SK-N-SH (cell line): ENCODE measurements at regions not wholly inside any gene's neighbourhood (a gene's known extent, or its start where the extent isn't known, plus 50 kb on each side); places are given as distances from the start of the nearest gene placed in this dataset.
A peak's percentile ranks its signal among the peaks of the same experiment; 100 is the strongest.

Source experiments
- CTCF ChIA-PET: fragments of 300-600, 350-600 bp; formaldehyde crosslinking; extraction: SDS; loops from one replicate; lab custom pipeline; 2021; lab: Yijun Ruan, JAX
- POLR2A ChIA-PET: fragments of 350-600 bp; sonication (Branson Sonifier 250); formaldehyde crosslinking; extraction: SDS; loops from one replicate; lab custom pipeline; 2020; ENCODE audit warnings: antibody characterized with exemption, inconsistent platforms; lab: Yijun Ruan, JAX
- DNase-seq: peaks from one replicate; pipeline ENCODE4 v3.0.0; 2012
- H2AFZ ChIP-seq: fragments of 200-600 bp; sonication (generic); 2 replicates; pipeline ENCODE4 v1.8.1; 2016; ENCODE audit warnings: antibody characterized with exemption, mild to moderate bottlenecking, low read depth
- H3F3A ChIP-seq: fragments of 200-600 bp; sonication (generic); replicated peaks from 2 replicates; pipeline ENCODE3; 2016; ENCODE audit warnings: antibody characterized with exemption, mild to moderate bottlenecking; ENCODE audit not compliant: insufficient read depth
- H3K27ac ChIP-seq, 2 experiments: fragments of 200-500 bp in 1 of 2; fragments of 200-600 bp in 1 of 2; sonication (Bioruptor generic) in 1 of 2; sonication (generic), shearing (Covaris generic) in 1 of 2; 2 replicates each; pipeline versions ENCODE4 v1.5.1 to v1.6.1; 2014 to 2016; ENCODE audit warnings: low read depth in 2 of 2, inconsistent platforms in 1 of 2, low read length in 1 of 2, mild to moderate bottlenecking in 1 of 2, mixed read lengths in 1 of 2
- H3K27me3 ChIP-seq: fragments of 200-600 bp; sonication (generic), shearing (Covaris generic); 2 replicates; pipeline ENCODE4 v1.6.1; 2016; ENCODE audit warnings: mixed run types; ENCODE audit not compliant: insufficient read depth
- H3K36me3 ChIP-seq, 2 experiments: fragments of 200-500 bp in 1 of 2; fragments of 200-600 bp in 1 of 2; sonication (Bioruptor generic) in 1 of 2; sonication (generic) in 1 of 2; replicated peaks in 1 of 2; 2 replicates each; pipeline versions ENCODE3 to v1.5.1; 2014 to 2016; ENCODE audit warnings: low read length in 1 of 2, mild to moderate bottlenecking in 1 of 2; ENCODE audit not compliant: insufficient read depth in 2 of 2, control insufficient read depth in 1 of 2
- H3K4me1 ChIP-seq, 2 experiments: fragments of 200-500 bp in 1 of 2; fragments of 200-600 bp in 1 of 2; sonication (Bioruptor generic) in 1 of 2; sonication (generic), shearing (Covaris generic) in 1 of 2; 2 replicates each; pipeline versions ENCODE4 v1.5.1 to v1.6.1; 2014 to 2016; ENCODE audit warnings: low read depth in 1 of 2, low read length in 1 of 2, mixed run types in 1 of 2; ENCODE audit not compliant: insufficient read depth in 2 of 2, control insufficient read depth in 1 of 2
- H3K4me2 ChIP-seq: fragments of 200-600 bp; sonication (generic), shearing (Covaris generic); 2 replicates; pipeline ENCODE4 v1.6.1; 2017; ENCODE audit warnings: mixed run types
- H3K4me3 ChIP-seq, 2 experiments: fragments of 200-500 bp in 1 of 2; fragments of 200-600 bp in 1 of 2; sonication (Bioruptor generic) in 1 of 2; sonication (generic), shearing (Covaris generic) in 1 of 2; 2 replicates each; pipeline versions ENCODE4 v1.5.1 to v1.8.1; 2014 to 2016; ENCODE audit warnings: low read depth in 2 of 2, inconsistent platforms in 1 of 2, low read length in 1 of 2, mild to moderate bottlenecking in 1 of 2, mixed read lengths in 1 of 2, moderate library complexity in 1 of 2
- H3K79me2 ChIP-seq: fragments of 200-600 bp; sonication (generic); 2 replicates; pipeline ENCODE4 v1.8.1; 2017; ENCODE audit warnings: mild to moderate bottlenecking; ENCODE audit not compliant: insufficient read depth
- H3K9ac ChIP-seq: fragments of 200-600 bp; sonication (generic); 2 replicates; pipeline ENCODE4 v1.6.1; 2017; ENCODE audit warnings: mixed run types
- H3K9me2 ChIP-seq: fragments of 200-600 bp; sonication (generic); 2 replicates; pipeline ENCODE4 v1.6.1; 2017; ENCODE audit warnings: mixed run types
- H3K9me3 ChIP-seq: fragments of 200-600 bp; sonication (generic); 2 replicates; pipeline ENCODE4 v1.6.1; 2017; ENCODE audit warnings: mixed run types, mild to moderate bottlenecking, moderate library complexity
- H4K20me1 ChIP-seq: fragments of 200-600 bp; sonication (generic); 2 replicates; pipeline ENCODE4 v1.6.1; 2017; ENCODE audit warnings: mild to moderate bottlenecking, mixed run types; ENCODE audit not compliant: insufficient read depth
- CHD2 ChIP-seq: fragments of 150-350 bp; IDR thresholded peaks from 2 replicates; pipeline ENCODE4 v1.6.1; 2018; ENCODE audit warnings: low read length; ENCODE audit not compliant: partially characterized antibody
- ELF1 ChIP-seq: IDR thresholded peaks from 2 replicates; pipeline ENCODE4 v1.4.0; 2012
- FOSL2 ChIP-seq: IDR thresholded peaks from 2 replicates; pipeline ENCODE4 v1.4.0; 2012; ENCODE audit warnings: low read depth, mild to moderate bottlenecking, moderate library complexity, borderline replicate concordance
- FOXJ3 ChIP-seq: sonication (generic); formaldehyde crosslinking; IDR thresholded peaks from 2 replicates; pipeline ENCODE4 v1.5.1; 2020; ENCODE audit warnings: mild to moderate bottlenecking, missing genetic modification reagents
- FOXM1 ChIP-seq: IDR thresholded peaks from 2 replicates; pipeline ENCODE4 v1.4.0; 2012; ENCODE audit warnings: low read depth, mild to moderate bottlenecking
- GABPA ChIP-seq: IDR thresholded peaks from 2 replicates; pipeline ENCODE4 v1.4.0; 2012; ENCODE audit warnings: low read depth, mild to moderate bottlenecking
- GATA2 ChIP-seq: sonication (generic); formaldehyde crosslinking; IDR thresholded peaks from 2 replicates; pipeline ENCODE4 v1.5.0; 2020; ENCODE audit warnings: mild to moderate bottlenecking, missing genetic modification reagents
- JUND ChIP-seq: IDR thresholded peaks from 2 replicates; pipeline ENCODE4 v1.4.0; 2012
- POLR2AphosphoS5 ChIP-seq: IDR thresholded peaks from 2 replicates; pipeline ENCODE4 v1.6.1; 2012; ENCODE audit warnings: low read depth, low read length
- RAD21 ChIP-seq: IDR thresholded peaks from 2 replicates; pipeline ENCODE4 v1.6.1; 2012; ENCODE audit warnings: mild to moderate bottlenecking, low read length
- RCOR1 ChIP-seq: fragments of 150-350 bp; IDR thresholded peaks from 2 replicates; pipeline ENCODE4 v1.6.1; 2017; ENCODE audit warnings: antibody characterized with exemption, low read length
- SMC3 ChIP-seq: IDR thresholded peaks from 2 replicates; pipeline ENCODE4 v1.6.1; 2012; ENCODE audit warnings: low read depth, low read length, improper control_type of control experiment
- TAF1 ChIP-seq: IDR thresholded peaks from 2 replicates; pipeline ENCODE4 v1.6.1; 2012; ENCODE audit warnings: low read depth, mild to moderate bottlenecking, low read length, moderate library complexity, borderline replicate concordance
- TCF12 ChIP-seq: IDR thresholded peaks from 2 replicates; pipeline ENCODE4 v1.4.0; 2012
- TEAD4 ChIP-seq: IDR thresholded peaks from 2 replicates; pipeline ENCODE4 v1.4.0; 2012; ENCODE audit warnings: mild to moderate bottlenecking, borderline replicate concordance; ENCODE audit not compliant: insufficient read depth
- WGBS: methylation state at CpG from one replicate; pipeline ENCODE4 v1.1.6; 2017; ENCODE audit warnings: low lambda C conversion rate; 5-methylcytosine and 5-hydroxymethylcytosine counted together
- TF ChIP-seq, protein P1 (sequence below): fragments of 200-600 bp; sonication (generic); IDR thresholded peaks from 2 replicates; pipeline ENCODE4 v1.6.1; 2017; ENCODE audit warnings: antibody characterized with exemption, mild to moderate bottlenecking, moderate library complexity
- TF ChIP-seq, protein P2 (sequence below): IDR thresholded peaks from 2 replicates; pipeline ENCODE4 v1.4.0; 2012; ENCODE audit warnings: low read depth, borderline replicate concordance
- TF ChIP-seq, protein P3 (sequence below): IDR thresholded peaks from 2 replicates; pipeline ENCODE4 v1.4.0; 2012; ENCODE audit warnings: low read depth, borderline replicate concordance

DNA sequence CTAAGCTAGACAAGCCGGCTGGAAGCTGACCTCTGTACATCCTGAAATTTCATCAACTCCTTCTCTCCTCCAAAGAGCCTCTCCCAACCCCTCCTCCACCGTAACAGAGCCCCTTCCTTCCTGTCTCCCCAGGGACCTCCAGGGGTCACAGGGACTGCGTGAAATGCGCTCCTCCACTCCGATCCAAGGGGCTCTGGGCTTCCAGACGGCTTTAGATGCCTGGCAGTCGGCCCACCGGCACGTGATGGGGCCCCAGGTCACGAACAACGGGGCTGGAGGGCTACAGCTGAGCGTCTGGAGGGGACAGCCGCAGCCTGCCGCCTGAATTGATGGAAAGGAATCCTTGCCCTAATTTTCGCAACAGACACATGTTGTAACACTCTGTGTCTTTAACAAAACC lies 264.1 kb downstream of the MN1 start:
- no peaks in the 10 kb centered on the region for H4K20me1 ChIP-seq
- H3K9me3 ChIP-seq, result no peaks in the 10 kb centered on the region
- no peaks in the 10 kb centered on the region for H3K36me3 ChIP-seq
- H3K9me2 ChIP-seq, result no peaks in the 10 kb centered on the region
- H3K27me3 ChIP-seq, result no peaks in the 10 kb centered on the region
- no peak overlapping the region for H3K27ac ChIP-seq
- H2AFZ ChIP-seq, result no peak overlapping the region
- 66% methylated on average over 5 of the region's 15 CpGs for WGBS
- H3K4me3 ChIP-seq, result no peak overlapping the region
- H3K79me2 ChIP-seq, result no peaks in the 10 kb centered on the region
- no peaks in the 10 kb centered on the region; a peak in 1 of 4 replicates for H3K4me1 ChIP-seq
- DNase-seq, result no peak
- POLR2A ChIA-PET, result no interaction called here
- H3F3A ChIP-seq, result no peaks in the 10 kb centered on the region
- TF ChIP-seq RCOR1, result no peak
- no peak for TF ChIP-seq CHD2
- TF ChIP-seq TEAD4, result no peak
- TF ChIP-seq, protein P1, sequence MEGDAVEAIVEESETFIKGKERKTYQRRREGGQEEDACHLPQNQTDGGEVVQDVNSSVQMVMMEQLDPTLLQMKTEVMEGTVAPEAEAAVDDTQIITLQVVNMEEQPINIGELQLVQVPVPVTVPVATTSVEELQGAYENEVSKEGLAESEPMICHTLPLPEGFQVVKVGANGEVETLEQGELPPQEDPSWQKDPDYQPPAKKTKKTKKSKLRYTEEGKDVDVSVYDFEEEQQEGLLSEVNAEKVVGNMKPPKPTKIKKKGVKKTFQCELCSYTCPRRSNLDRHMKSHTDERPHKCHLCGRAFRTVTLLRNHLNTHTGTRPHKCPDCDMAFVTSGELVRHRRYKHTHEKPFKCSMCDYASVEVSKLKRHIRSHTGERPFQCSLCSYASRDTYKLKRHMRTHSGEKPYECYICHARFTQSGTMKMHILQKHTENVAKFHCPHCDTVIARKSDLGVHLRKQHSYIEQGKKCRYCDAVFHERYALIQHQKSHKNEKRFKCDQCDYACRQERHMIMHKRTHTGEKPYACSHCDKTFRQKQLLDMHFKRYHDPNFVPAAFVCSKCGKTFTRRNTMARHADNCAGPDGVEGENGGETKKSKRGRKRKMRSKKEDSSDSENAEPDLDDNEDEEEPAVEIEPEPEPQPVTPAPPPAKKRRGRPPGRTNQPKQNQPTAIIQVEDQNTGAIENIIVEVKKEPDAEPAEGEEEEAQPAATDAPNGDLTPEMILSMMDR, result no peak
- no peak for TF ChIP-seq POLR2AphosphoS5
- TF ChIP-seq, protein P2, sequence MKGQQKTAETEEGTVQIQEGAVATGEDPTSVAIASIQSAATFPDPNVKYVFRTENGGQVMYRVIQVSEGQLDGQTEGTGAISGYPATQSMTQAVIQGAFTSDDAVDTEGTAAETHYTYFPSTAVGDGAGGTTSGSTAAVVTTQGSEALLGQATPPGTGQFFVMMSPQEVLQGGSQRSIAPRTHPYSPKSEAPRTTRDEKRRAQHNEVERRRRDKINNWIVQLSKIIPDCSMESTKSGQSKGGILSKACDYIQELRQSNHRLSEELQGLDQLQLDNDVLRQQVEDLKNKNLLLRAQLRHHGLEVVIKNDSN, result no peak
- TF ChIP-seq ELF1, result no peak
- no peak for TF ChIP-seq FOXJ3
- TF ChIP-seq GATA2 (CRISPR knock-in tag), result no peak
- TF ChIP-seq FOSL2, result no peak
- H3K4me2 ChIP-seq, result no peak overlapping the region
- CTCF ChIA-PET, result interaction anchor here (1.7 kb wide), 1 partner anchor 17 kb away, joined by 5 read pairs; no protein-coding TSS in a partner anchor
- H3K9ac ChIP-seq, result no peak overlapping the region

DNA sequence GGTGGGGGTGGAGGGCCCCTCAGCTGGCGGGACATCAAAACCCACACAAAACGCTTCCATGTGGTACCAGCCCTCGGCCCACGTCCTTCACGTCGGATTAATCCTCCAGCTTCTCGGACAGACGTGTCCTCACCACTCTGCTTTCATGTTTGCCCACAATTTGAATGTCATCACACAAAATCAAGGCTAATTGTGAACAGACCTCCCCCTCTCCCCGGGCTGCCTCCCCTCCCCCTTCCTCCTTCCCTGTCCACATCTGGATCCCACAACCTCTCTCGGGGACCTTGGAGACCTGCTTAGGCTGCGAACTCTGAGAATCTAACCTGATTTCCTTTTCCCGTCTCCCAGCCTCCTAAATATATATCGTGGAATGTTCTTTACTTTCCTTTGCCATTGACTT lies 262.9 kb downstream of the MN1 start:
- TF ChIP-seq RAD21 (no peak), ELF1 (no peak), GABPA (no peak), TCF12 (no peak), TEAD4 (no peak), CHD2 (no peak), GATA2 (CRISPR knock-in tag) (no peak), JUND (no peak), SMC3 (no peak), TAF1 (no peak), FOXM1 (no peak)
- TF ChIP-seq, protein P1, result no peak
- TF ChIP-seq, protein P3, sequence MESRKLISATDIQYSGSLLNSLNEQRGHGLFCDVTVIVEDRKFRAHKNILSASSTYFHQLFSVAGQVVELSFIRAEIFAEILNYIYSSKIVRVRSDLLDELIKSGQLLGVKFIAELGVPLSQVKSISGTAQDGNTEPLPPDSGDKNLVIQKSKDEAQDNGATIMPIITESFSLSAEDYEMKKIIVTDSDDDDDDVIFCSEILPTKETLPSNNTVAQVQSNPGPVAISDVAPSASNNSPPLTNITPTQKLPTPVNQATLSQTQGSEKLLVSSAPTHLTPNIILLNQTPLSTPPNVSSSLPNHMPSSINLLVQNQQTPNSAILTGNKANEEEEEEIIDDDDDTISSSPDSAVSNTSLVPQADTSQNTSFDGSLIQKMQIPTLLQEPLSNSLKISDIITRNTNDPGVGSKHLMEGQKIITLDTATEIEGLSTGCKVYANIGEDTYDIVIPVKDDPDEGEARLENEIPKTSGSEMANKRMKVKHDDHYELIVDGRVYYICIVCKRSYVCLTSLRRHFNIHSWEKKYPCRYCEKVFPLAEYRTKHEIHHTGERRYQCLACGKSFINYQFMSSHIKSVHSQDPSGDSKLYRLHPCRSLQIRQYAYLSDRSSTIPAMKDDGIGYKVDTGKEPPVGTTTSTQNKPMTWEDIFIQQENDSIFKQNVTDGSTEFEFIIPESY, result no peak
- TF ChIP-seq, protein P2, result no peak
- H3K27me3 ChIP-seq, result no peaks in the 10 kb centered on the region
- no peaks in the 10 kb centered on the region for H4K20me1 ChIP-seq
- CTCF ChIA-PET, result interaction anchor here (1.7 kb wide), 1 partner anchor 16 kb away, joined by 5 read pairs; no protein-coding TSS in a partner anchor
- H2AFZ ChIP-seq, result no peak overlapping the region
- no peaks in the 10 kb centered on the region for H3K36me3 ChIP-seq
- no peaks in the 10 kb centered on the region for H3K9me3 ChIP-seq
- H3K79me2 ChIP-seq, result no peaks in the 10 kb centered on the region
- H3K9ac ChIP-seq, result no peak overlapping the region
- WGBS, result 74% methylated on average over 12 of the region's 13 CpGs
- no peak overlapping the region for H3K4me2 ChIP-seq
- no peaks in the 10 kb centered on the region for H3F3A ChIP-seq
- peak; percentile 56 for DNase-seq
- no peak overlapping the region for H3K4me3 ChIP-seq
- H3K9me2 ChIP-seq, result no peaks in the 10 kb centered on the region
- POLR2A ChIA-PET, result no interaction called here
- H3K27ac ChIP-seq, result no peak overlapping the region
- no peaks in the 10 kb centered on the region; a peak in 1 of 4 replicates for H3K4me1 ChIP-seq
